Caki2 (cell line): ENCODE measurements at regions not wholly inside any gene's neighbourhood (a gene's known extent, or its start where the extent isn't known, plus 50 kb on each side); places are given as distances from the start of the nearest gene placed in this dataset.

ENCODE experiments used
- DNase-seq: peaks from one replicate; pipeline ENCODE4 v3.0.0-alpha.2; 2015; ENCODE audit warnings: low read depth
- in situ Hi-C: cut with HindIII; loops from 2 replicates; pipeline ENCODE4 v1.10.0; 2016; ENCODE audit warnings: low sequenced_read_pairs, low pct_unique_long_range_greater_than_20kb, mixed read lengths

GRCh38 chr3:74329096-74329495 lies 285.4 kb downstream of the CNTN3 start:
- DNase-seq: no peak
- in situ Hi-C loops: no loop called here

GRCh38 chr3:74328435-74328834 lies 286.0 kb downstream of the CNTN3 start:
- no peak for DNase-seq
- in situ Hi-C loops: no loop called here

DNA sequence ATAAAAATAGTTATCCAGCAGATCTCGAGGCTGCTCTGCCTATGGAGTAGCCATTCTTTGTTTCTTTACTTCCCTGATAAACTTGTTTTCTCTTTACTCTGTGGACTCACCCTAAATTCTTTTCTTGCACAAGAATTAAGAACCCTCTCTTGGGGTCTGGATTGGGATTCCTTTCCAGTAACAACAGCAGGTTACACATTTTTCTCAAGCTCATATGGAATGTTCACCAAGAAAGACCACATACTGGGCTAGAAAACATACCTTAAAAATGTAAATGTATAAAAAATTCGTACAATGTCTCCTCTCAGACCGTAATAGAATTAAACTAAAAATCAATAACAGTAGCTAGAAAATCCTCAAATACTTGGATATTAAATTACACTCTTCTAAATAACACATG lies 299.2 kb downstream of the CNTN3 start:
- in situ Hi-C loops: no loop called here
- no peak for DNase-seq

- in situ Hi-C loops: no loop called here
- no peak for DNase-seq
These were observed 299.8 kb downstream of the CNTN3 start for GRCh38 chr3:74314696-74315095.

GRCh38 chr3:74309716-74310115 lies 304.7 kb downstream of the CNTN3 start:
- no peak for DNase-seq
- in situ Hi-C loops: no loop called here

GRCh38 chr3:74304424-74304823 lies 310.0 kb downstream of the CNTN3 start:
- no peak for DNase-seq
- in situ Hi-C loops: no loop called here

DNA sequence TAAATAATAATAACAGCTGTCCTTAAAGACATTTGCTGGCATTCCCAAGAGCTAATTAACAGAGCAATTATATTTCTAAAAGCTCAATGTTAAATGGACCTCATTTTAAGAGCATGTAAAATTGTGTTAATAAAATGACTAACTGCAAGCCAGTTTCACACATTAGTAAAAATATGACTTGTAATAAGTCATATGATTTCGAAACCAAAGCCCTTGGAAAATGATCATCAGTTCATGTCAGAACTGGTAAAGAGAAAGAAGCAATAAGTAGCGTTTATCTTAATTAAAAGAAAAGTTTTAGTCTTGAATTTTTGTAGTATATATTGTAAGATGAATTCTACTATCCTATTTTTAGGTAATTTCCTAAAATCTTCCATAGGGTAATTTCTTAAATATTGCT lies 310.7 kb downstream of the CNTN3 start:
- no peak for DNase-seq
- in situ Hi-C loops: no loop called here

- in situ Hi-C loops: no loop called here
- no peak for DNase-seq
These were observed 311.5 kb downstream of the CNTN3 start for GRCh38 chr3:74302969-74303368.

- in situ Hi-C loops: no loop called here
- DNase-seq: no peak
These were observed 312.2 kb downstream of the CNTN3 start for GRCh38 chr3:74302281-74302680.

DNA sequence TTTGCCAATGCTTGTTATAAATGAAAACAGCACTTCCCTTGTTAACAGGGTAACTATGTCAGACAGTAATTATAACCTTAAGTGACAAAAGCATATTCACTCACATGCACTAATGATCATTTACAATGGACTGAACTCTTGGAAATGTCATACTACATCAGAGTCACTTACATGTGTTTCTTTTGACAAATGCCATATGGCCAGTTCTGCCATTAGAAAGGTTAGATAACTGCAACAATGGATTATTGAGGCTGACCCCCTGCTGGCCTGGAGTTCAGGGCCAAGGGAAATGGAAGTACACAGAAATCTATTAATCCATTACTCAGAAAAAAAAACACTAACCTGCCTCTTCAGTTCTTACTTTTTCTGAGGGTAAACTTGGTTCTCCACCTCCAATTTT lies 313.4 kb downstream of the CNTN3 start:
- DNase-seq: no peak
- in situ Hi-C loops: no loop called here

GRCh38 chr3:74295479-74295878 lies 319.0 kb downstream of the CNTN3 start:
- DNase-seq: no peak
- in situ Hi-C loops: no loop called here

DNA sequence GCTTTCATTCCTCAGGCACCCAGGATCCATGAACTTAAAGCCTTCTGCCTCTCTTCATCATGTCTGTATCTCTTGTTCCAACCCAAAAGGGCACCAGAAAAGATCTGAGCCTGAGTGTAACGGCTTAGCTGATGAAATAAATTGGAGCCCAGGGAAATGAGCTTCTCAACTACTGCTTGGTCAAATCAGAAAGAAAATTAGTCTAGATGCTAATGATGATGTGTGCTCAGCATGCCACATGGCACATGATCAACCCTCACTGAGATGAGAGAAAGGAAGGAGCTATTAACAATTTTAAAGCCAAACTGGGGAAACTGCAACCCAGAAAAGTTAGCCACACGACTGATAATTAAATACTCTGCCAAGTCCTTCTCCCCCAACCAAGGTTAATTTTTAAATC lies 325.7 kb downstream of the CNTN3 start:
- DNase-seq: no peak
- in situ Hi-C loops: no loop called here

DNA sequence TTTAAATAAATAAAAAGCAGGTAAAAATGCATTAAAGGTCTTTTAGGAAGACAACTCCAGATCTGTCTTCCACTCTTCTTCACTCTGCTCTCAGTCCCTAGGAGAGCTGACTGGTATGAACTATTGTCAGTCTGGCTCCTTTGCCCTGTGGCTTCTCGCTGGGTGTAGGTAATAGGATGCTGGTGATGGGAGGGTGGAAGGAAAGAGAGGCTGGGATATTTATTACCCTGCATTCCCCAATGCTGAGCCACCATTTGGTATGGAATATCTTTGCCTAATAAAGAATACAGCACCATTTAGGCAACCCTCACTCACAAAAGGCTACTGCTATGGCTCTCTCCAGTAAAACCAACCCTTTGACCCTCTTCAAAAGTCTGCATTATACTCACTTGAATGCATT lies 326.9 kb downstream of the CNTN3 start:
- no peak for DNase-seq
- in situ Hi-C loops: no loop called here

DNA sequence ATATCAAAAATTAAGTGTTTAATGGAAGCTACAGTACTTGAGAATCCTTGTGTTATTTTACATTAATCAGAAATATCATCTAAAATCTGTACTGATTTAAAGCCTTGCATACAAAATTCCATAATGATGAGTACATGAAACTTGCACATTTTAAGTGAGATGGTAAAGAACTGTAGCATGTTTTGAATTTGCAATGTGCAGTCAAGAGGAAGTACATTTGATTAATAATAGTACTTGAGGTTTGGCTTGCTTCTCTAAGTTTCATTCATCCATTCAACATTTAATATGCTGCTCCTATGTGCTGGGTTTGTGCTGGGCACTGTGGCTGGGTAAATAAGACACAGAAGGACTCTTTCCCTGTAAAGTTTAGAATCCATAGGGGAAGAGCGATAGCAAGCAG lies 332.3 kb downstream of the CNTN3 start:
- DNase-seq: no peak
- in situ Hi-C loops: no loop called here

DNA sequence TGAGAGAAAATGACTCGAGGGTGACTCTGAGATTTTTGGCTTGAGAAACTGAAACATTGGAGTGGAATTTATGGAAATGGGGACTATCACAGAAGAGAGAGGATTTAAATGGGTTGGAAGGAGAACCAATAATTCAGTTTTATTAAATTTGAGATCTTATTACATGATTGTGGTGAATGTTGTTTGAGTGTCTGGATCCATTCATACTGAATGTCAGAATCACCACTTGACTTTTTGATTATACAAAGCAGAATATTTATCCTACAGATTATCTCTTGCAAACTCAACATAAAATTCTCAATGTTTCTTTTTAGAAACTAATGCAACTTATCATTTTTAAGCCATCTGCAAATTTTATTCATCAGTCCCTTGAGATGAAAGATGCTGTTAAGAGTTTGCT lies 332.8 kb downstream of the CNTN3 start:
- in situ Hi-C loops: no loop called here
- no peak for DNase-seq

- in situ Hi-C loops: no loop called here
- DNase-seq: no peak
These were observed 340.7 kb downstream of the CNTN3 start for GRCh38 chr3:74273555-74274402.

DNA sequence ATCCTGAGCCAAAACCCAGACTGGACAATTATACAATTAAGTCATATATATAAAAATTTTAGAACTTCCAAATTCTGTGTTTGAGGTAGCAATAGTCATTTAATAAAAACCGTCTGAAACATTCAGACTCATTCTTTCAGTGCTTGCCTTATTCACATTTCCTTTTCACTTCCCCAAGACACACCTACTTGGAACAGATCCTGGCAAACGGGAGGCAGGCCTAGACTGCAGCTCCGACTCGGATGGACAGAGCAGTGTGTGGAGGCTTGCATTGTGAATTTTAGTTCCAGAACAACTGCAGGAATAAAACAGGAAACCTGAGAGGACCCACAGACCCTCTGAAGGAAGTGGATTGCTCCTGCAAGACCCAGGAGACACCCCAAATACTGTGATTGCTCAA lies 341.4 kb downstream of the CNTN3 start:
- in situ Hi-C loops: no loop called here
- DNase-seq: no peak

DNA sequence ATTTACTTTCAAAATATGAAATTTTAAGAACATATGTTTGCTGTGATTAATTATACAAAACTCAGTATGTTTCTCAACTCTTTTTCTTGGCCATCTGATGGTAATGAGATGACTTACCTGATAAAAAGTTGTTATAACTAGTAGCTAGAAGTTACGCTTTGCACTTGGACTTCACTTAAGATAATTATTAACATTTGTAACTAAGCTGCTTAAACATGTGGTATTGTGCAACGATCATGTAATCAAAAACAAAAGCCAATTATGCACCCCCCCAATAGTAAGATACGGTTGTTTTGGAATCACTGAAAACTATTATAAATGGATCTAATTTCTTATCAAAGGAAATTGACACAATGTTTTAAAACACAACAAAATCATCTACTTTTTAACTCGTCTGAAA lies 342.9 kb downstream of the CNTN3 start:
- DNase-seq: no peak
- in situ Hi-C loops: no loop called here

- in situ Hi-C loops: no loop called here
These were observed 344.8 kb downstream of the CNTN3 start for GRCh38 chr3:74269689-74270088.

GRCh38 chr3:74268753-74269152 lies 345.7 kb downstream of the CNTN3 start:
- in situ Hi-C loops: no loop called here
- no peak for DNase-seq

More at GRCh38 chr3:74269689-74270088, 344.8 kb downstream of the CNTN3 start:
- DNase-seq: no peak
